HCT116 (cell line): ENCODE measurements at regions not wholly inside any gene's neighbourhood (a gene's known extent, or its start where the extent isn't known, plus 50 kb on each side); places are given as distances from the start of the nearest gene placed in this dataset.

ENCODE experiments used
- ATAC-seq: fragments of 200-7000 bp; cut with Tn5 transposase; 2 replicates; pipeline ENCODE4 v1.9.1; 2020; ENCODE audit warnings: mild to moderate bottlenecking, moderate library complexity
- BruUV-seq: library from RNA; stranded (reverse); fragments of 400-500 nt; replicated peaks from 2 replicates; lab custom pipeline; 2021; lab: Mats Ljungman, UMichigan
- CTCF ChIA-PET: fragments of 300-600 bp; sonication (Branson Sonifier 250); formaldehyde crosslinking; loops from one replicate; lab custom pipeline; 2021; ENCODE audit warnings: antibody characterized with exemption; lab: Charles Lee
- POLR2A ChIA-PET: fragments of 300-600, 350-600 bp; sonication (Branson Sonifier 250); formaldehyde crosslinking; loops from one replicate; lab custom pipeline; 2021; ENCODE audit warnings: antibody characterized with exemption; lab: Charles Lee
- RAD21 ChIA-PET, 2 experiments: fragments of 300-600 bp; sonication (Branson Sonifier 250); formaldehyde crosslinking; loops; one replicate each; lab custom pipeline; 2023; ENCODE audit warnings: low total read pairs in 2 of 2; ENCODE audit not compliant: uncharacterized antibody in 2 of 2, unreplicated experiment in 2 of 2, low non-redundant PET in 1 of 2; lab: Charles Lee
- DNase-seq: peaks from one replicate; pipeline ENCODE4 v3.0.0-alpha.2; 2010; ENCODE audit warnings: low read depth, low spot score
- H2AFZ ChIP-seq: fragments of 200-600 bp; shearing (Covaris generic), sonication (generic); 2 replicates; pipeline ENCODE4 v1.6.1; 2017; ENCODE audit warnings: low read depth, mixed run types, mixed read lengths, antibody characterized with exemption, low read length; ENCODE audit not compliant: poor library complexity, severe bottlenecking
- H3K27ac ChIP-seq: 2 replicates; pipeline ENCODE4 v1.5.1; 2012; ENCODE audit warnings: low read depth, low read length
- H3K27me3 ChIP-seq: fragments of 200-600 bp; sonication (generic); 2 replicates; pipeline ENCODE4 v1.6.1; 2016; ENCODE audit warnings: mixed run types, low read length, mixed read lengths; ENCODE audit not compliant: insufficient read depth
- H3K36me3 ChIP-seq, 2 experiments: fragments of 200-500 bp in 1 of 2; fragments of 200-600 bp in 1 of 2; sonication (Bioruptor generic) in 1 of 2; sonication (generic) in 1 of 2; 2 replicates each; pipeline versions ENCODE4 v1.5.1 to v1.6.1; 2014 to 2016; ENCODE audit warnings: low read length in 2 of 2, inconsistent platforms in 1 of 2, mixed read lengths in 1 of 2, mixed run types in 1 of 2; ENCODE audit not compliant: insufficient read depth in 2 of 2, control insufficient read depth in 1 of 2
- H3K4me1 ChIP-seq, 2 experiments: fragments of 200-600 bp in 1 of 2; sonication (generic) in 1 of 2; 2 replicates each; pipeline versions ENCODE4 v1.5.1 to v1.6.1; 2012 to 2017; ENCODE audit warnings: low read length in 2 of 2, inconsistent platforms in 1 of 2, mild to moderate bottlenecking in 1 of 2, mixed read lengths in 1 of 2, mixed run types in 1 of 2, moderate library complexity in 1 of 2; ENCODE audit not compliant: insufficient read depth in 2 of 2, control insufficient read depth in 1 of 2
- H3K4me2 ChIP-seq: fragments of 200-600 bp; sonication (generic); 2 replicates; pipeline ENCODE4 v1.6.1; 2017; ENCODE audit warnings: mixed run types, low read length, mixed read lengths
- H3K4me3 ChIP-seq, 2 experiments: fragments of 200-600 bp in 1 of 2; sonication (generic) in 1 of 2; replicated peaks in 1 of 2; 2 replicates each; pipeline ENCODE4 v1.5.1; 2011 to 2016; ENCODE audit warnings: low read length in 2 of 2, control low read depth in 1 of 2, low read depth in 1 of 2, mild to moderate bottlenecking in 1 of 2, mixed read lengths in 1 of 2, mixed run types in 1 of 2
- H3K79me2 ChIP-seq: fragments of 200-600 bp; sonication (generic); 2 replicates; pipeline ENCODE4 v1.6.1; 2017; ENCODE audit warnings: mild to moderate bottlenecking, mixed run types, low read length, moderate library complexity, mixed read lengths; ENCODE audit not compliant: insufficient read depth
- H3K9ac ChIP-seq: fragments of 200-600 bp; sonication (generic); 2 replicates; pipeline ENCODE4 v1.6.1; 2016; ENCODE audit warnings: low read length, mixed read lengths
- H3K9me2 ChIP-seq: fragments of 200-600 bp; sonication (generic), shearing (Covaris generic); 2 replicates; pipeline ENCODE4 v1.6.1; 2017; ENCODE audit warnings: mixed run types, mild to moderate bottlenecking, moderate library complexity; ENCODE audit not compliant: insufficient read depth
- H3K9me3 ChIP-seq, 2 experiments: fragments of 200-500 bp in 1 of 2; fragments of 200-600 bp in 1 of 2; sonication (Bioruptor generic) in 1 of 2; sonication (generic) in 1 of 2; 2 replicates each; pipeline ENCODE4 v1.6.1; 2014 to 2017; ENCODE audit warnings: low read length in 2 of 2, mixed read lengths in 2 of 2, inconsistent platforms in 1 of 2, low read depth in 1 of 2, mild to moderate bottlenecking in 1 of 2, mixed run types in 1 of 2, moderate library complexity in 1 of 2; ENCODE audit not compliant: control insufficient read depth in 1 of 2, insufficient read depth in 1 of 2
- H4K20me1 ChIP-seq: fragments of 200-600 bp; sonication (generic), shearing (Covaris generic); 2 replicates; pipeline ENCODE4 v1.6.1; 2017; ENCODE audit warnings: mixed run types, mild to moderate bottlenecking, moderate library complexity; ENCODE audit not compliant: insufficient read depth
- ATF3 ChIP-seq: IDR thresholded peaks from 2 replicates; pipeline ENCODE4 v1.6.1; 2012
- CBX3 ChIP-seq: IDR thresholded peaks from 2 replicates; pipeline ENCODE4 v1.6.1; 2012; ENCODE audit warnings: low read depth
- CTCF ChIP-seq, 3 experiments: fragments of 200-600 bp in 1 of 3; sonication (generic) in 1 of 3; IDR thresholded peaks in 2 of 3; conservative IDR thresholded peaks in 1 of 3; 2 replicates each; pipeline ENCODE4 v1.5.1; 2012 to 2017; ENCODE audit warnings: low read depth in 2 of 3, low read length in 2 of 3, antibody characterized with exemption in 1 of 3, borderline replicate concordance in 1 of 3, control low read depth in 1 of 3, mild to moderate bottlenecking in 1 of 3, mixed read lengths in 1 of 3, mixed run types in 1 of 3, moderate library complexity in 1 of 3; ENCODE audit not compliant: insufficient read depth in 1 of 3
- EGR1 ChIP-seq: IDR thresholded peaks from 2 replicates; pipeline ENCODE4 v1.6.1; 2012; ENCODE audit warnings: low read depth
- ELF1 ChIP-seq: IDR thresholded peaks from 2 replicates; pipeline ENCODE4 v1.6.1; 2012; ENCODE audit warnings: low read depth, borderline replicate concordance
- EZH2 ChIP-seq: fragments of 200-600 bp; sonication (generic); IDR thresholded peaks from 2 replicates; pipeline ENCODE4 v1.6.1; 2017; ENCODE audit warnings: antibody characterized with exemption, mixed run types
- FOSL1 ChIP-seq: IDR thresholded peaks from 2 replicates; pipeline ENCODE4 v1.6.1; 2012; ENCODE audit warnings: low read depth
- JUND ChIP-seq: IDR thresholded peaks from 2 replicates; pipeline ENCODE4 v1.6.1; 2012
- MAX ChIP-seq: IDR thresholded peaks from 2 replicates; pipeline ENCODE4 v1.6.1; 2012
- RAD21 ChIP-seq: IDR thresholded peaks from 2 replicates; pipeline ENCODE4 v1.6.1; 2012; ENCODE audit warnings: low read depth, mild to moderate bottlenecking
- SIN3A ChIP-seq: IDR thresholded peaks from 2 replicates; pipeline ENCODE4 v1.6.1; 2012; ENCODE audit warnings: low read depth
- SP1 ChIP-seq: IDR thresholded peaks from 2 replicates; pipeline ENCODE4 v1.6.1; 2012; ENCODE audit warnings: low read depth
- SRF ChIP-seq: IDR thresholded peaks from 2 replicates; pipeline ENCODE4 v1.6.1; 2012; ENCODE audit warnings: low read depth
- TCF7L2 ChIP-seq: IDR thresholded peaks from 2 replicates; pipeline ENCODE4 v1.7.0; 2011; ENCODE audit warnings: borderline replicate concordance, inconsistent platforms; ENCODE audit not compliant: insufficient read depth, insufficient read length; ENCODE audit errors: extremely low read depth
- YY1 ChIP-seq: IDR thresholded peaks from 2 replicates; pipeline ENCODE4 v1.6.1; 2011; ENCODE audit warnings: low read length, low read depth, moderate library complexity, mild to moderate bottlenecking; ENCODE audit not compliant: insufficient replicate concordance; ENCODE audit errors: extremely low read depth
- ZNF274 ChIP-seq: fragments of 200-500 bp; sonication (Bioruptor generic); IDR thresholded peaks from 2 replicates; pipeline ENCODE4 v1.6.1; 2014; ENCODE audit warnings: mild to moderate bottlenecking, low read depth, low read length, inconsistent platforms
- intact Hi-C: fragments of 100-400 bp; cut with micrococcal nuclease; formaldehyde crosslinking; loops from 2 replicates; pipeline ENCODE4 v1.10.0; 2022

- intact Hi-C loops: no loop called here
- no peaks in the 10 kb centered on the region for H3K79me2 ChIP-seq
- no TSS peak for BruUV-seq
- H3K27ac ChIP-seq: no peak overlapping the region
- no peaks in the 10 kb centered on the region for H3K9me2 ChIP-seq
- no peak overlapping the region for H3K4me2 ChIP-seq
- TF ChIP-seq TCF7L2 (no peak), JUND (no peak), SIN3A (no peak), SRF (no peak), ELF1 (no peak), ZNF274 (no peak), EGR1 (no peak), RAD21 (no peak)
- H3K27me3 ChIP-seq: no peaks in the 10 kb centered on the region
- no peak overlapping the region for H3K9ac ChIP-seq
- H3K4me1 ChIP-seq: peaks cover 22 to 23% of the 10 kb centered on the region in 2 experiments
- ATAC-seq (no peak), DNase-seq (no peak)
- H3K4me3 ChIP-seq: no peak overlapping the region
- no peaks in the 10 kb centered on the region for H4K20me1 ChIP-seq
- no peaks in the 10 kb centered on the region for H3K36me3 ChIP-seq
- no peaks in the 10 kb centered on the region for H3K9me3 ChIP-seq
- ChIA-PET POLR2A (no interaction called here), CTCF (no interaction called here), RAD21 (no interaction called here)
- H2AFZ ChIP-seq: no peak overlapping the region
Observed at GRCh38 chr14:35211067-35211466, 81.1 kb upstream of the PSMA6 start.

- intact Hi-C loops: no loop called here
- Histone ChIP-seq H3K9me3 (no peaks in the 10 kb centered on the region), H3K27ac (no peak overlapping the region), H3K9ac (no peak overlapping the region), H3K79me2 (no peaks in the 10 kb centered on the region), H3K4me1 (peaks cover 22 to 23% of the 10 kb centered on the region in 2 experiments), H4K20me1 (no peaks in the 10 kb centered on the region), H3K27me3 (no peaks in the 10 kb centered on the region), H3K4me2 (no peak overlapping the region), H2AFZ (no peak overlapping the region), H3K36me3 (no peaks in the 10 kb centered on the region), H3K4me3 (no peak overlapping the region), H3K9me2 (no peaks in the 10 kb centered on the region)
- ChIA-PET POLR2A (no interaction called here), CTCF (no interaction called here), RAD21 (no interaction called here)
- DNase-seq: no peak
- ATAC-seq: no peak
- BruUV-seq: no TSS peak
- TF ChIP-seq ATF3: no peak
- no peak for TF ChIP-seq CTCF (IDR thresholded peaks at IDR 0.05 in 2 of 3, conservative IDR thresholded peaks at IDR 0.05 in 1 of 3; ENCODE audit: borderline replicate concordance in 1 of 3, insufficient read depth in 1 of 3, low read depth in 2 of 3, low read length in 2 of 3)
- no peak for TF ChIP-seq CBX3
- no peak for TF ChIP-seq MAX
- TF ChIP-seq EGR1: no peak
- no peak for TF ChIP-seq FOSL1
- no peak for TF ChIP-seq TCF7L2
- TF ChIP-seq YY1: no peak
- TF ChIP-seq SIN3A: no peak
- no peak for TF ChIP-seq EZH2
- TF ChIP-seq JUND: no peak
- TF ChIP-seq ZNF274: no peak
- no peak for TF ChIP-seq ELF1
- TF ChIP-seq SP1: no peak
Observed at GRCh38 chr14:35212471-35213142, 79.6 kb upstream of the PSMA6 start.
